Tibial artery (tissue), 4 donors: ENCODE measurements at regions not wholly inside any gene's neighbourhood (a gene's known extent, or its start where the extent isn't known, plus 50 kb on each side); places are given as distances from the start of the nearest gene placed in this dataset.
"Not testable (repeated sequence)": the region's sequence is repeated elsewhere in the genome, so short reads cannot be mapped to it uniquely, and the experiment has no call there.

Experiments
- DNase-seq, 2 donors: peaks; one replicate each; pipeline ENCODE4 v3.0.0-alpha.2; 2019
- H3K27ac ChIP-seq, 2 donors: fragments of 200-600 bp; sonication (generic) in 1 of 2; 1 replicate in 1 of 2; 2 replicates in 1 of 2; pipeline ENCODE4 v1.5.1; 2018 to 2019; ENCODE audit warnings: mild to moderate bottlenecking in 1 of 2
- H3K27me3 ChIP-seq, 2 donors: fragments of 200-600 bp; sonication (generic) in 1 of 2; one replicate each; pipeline versions ENCODE4 v1.5.1 to v1.6.0; 2016 to 2019
- H3K36me3 ChIP-seq, 3 donors: fragments of 200-600 bp; sonication (generic) in 2 of 3; one replicate each; pipeline ENCODE4 v1.5.1; 2016 to 2019; ENCODE audit warnings: mild to moderate bottlenecking in 2 of 3
- H3K4me1 ChIP-seq, 4 donors: fragments of 200-600 bp; sonication (generic) in 2 of 4; 1 replicate in 3 of 4; 2 replicates in 1 of 4; pipeline ENCODE4 v1.5.1; 2016 to 2019
- H3K4me3 ChIP-seq, 2 donors: fragments of 200-600 bp; sonication (generic) in 1 of 2; 1 replicate in 1 of 2; 2 replicates in 1 of 2; pipeline ENCODE4 v1.5.1; 2018 to 2019; ENCODE audit warnings: mild to moderate bottlenecking in 2 of 2
- H3K9me3 ChIP-seq, 3 donors: fragments of 200-600 bp; sonication (generic) in 1 of 3; one replicate each; pipeline ENCODE4 v1.5.1; 2016 to 2019
- intact Hi-C: fragments of 100-400 bp; cut with DNase I; formaldehyde crosslinking; loops from one replicate; pipeline ENCODE4 v1.15.0; 2023; ENCODE audit warnings: low total_unique reads
- TF ChIP-seq, protein P1 (sequence below), 2 experiments: fragments of 200-600 bp in 1 of 2; fragments of 450-650 bp in 1 of 2; IDR thresholded peaks; one replicate each; pipeline ENCODE4 v1.5.1; 2017 to 2019; ENCODE audit warnings: antibody characterized with exemption in 2 of 2, mild to moderate bottlenecking in 1 of 2, moderate library complexity in 1 of 2

DNA sequence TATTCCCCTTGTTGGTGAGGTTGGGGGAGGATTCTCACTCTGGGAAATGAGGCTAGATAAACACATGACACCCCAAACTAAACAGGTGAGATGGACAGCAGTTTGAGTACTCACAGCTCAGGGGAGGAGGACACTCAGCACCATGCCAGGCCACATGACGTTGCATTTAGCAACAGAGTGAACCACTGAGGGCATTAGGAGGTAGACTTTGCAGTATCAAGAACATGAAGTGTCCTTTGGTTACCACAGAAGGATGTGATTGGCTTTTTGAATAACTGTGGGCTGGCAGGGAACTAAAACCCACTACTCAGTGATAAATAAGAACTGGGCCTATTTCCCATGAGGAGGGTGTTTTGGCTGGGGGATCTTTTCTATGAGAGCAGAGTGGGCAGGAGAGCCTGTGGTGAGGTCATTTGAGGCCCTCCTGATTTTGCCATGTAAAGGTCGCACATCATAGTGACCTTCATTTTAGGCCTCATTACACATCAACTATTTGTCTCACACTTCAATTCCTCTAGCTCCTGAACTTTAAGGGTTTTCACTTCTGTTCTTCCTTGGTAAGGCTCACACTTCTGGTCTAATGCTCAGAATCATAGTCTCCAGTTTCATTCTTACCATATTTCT, 89.8 kb upstream of the PRKD1 start:
- Histone ChIP-seq H3K27ac (no peak overlapping the region), H3K4me3 (no peak overlapping the region), H3K4me1 (no peaks in the 10 kb centered on the region), H3K36me3 (no peaks in the 10 kb centered on the region), H3K9me3 (no peaks in the 10 kb centered on the region), H3K27me3 (no peaks in the 10 kb centered on the region)
- no peak for DNase-seq
- TF ChIP-seq, protein P1, sequence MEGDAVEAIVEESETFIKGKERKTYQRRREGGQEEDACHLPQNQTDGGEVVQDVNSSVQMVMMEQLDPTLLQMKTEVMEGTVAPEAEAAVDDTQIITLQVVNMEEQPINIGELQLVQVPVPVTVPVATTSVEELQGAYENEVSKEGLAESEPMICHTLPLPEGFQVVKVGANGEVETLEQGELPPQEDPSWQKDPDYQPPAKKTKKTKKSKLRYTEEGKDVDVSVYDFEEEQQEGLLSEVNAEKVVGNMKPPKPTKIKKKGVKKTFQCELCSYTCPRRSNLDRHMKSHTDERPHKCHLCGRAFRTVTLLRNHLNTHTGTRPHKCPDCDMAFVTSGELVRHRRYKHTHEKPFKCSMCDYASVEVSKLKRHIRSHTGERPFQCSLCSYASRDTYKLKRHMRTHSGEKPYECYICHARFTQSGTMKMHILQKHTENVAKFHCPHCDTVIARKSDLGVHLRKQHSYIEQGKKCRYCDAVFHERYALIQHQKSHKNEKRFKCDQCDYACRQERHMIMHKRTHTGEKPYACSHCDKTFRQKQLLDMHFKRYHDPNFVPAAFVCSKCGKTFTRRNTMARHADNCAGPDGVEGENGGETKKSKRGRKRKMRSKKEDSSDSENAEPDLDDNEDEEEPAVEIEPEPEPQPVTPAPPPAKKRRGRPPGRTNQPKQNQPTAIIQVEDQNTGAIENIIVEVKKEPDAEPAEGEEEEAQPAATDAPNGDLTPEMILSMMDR (IDR thresholded peaks at IDR 0.05): no peak
- intact Hi-C loops: no loop called here

DNA sequence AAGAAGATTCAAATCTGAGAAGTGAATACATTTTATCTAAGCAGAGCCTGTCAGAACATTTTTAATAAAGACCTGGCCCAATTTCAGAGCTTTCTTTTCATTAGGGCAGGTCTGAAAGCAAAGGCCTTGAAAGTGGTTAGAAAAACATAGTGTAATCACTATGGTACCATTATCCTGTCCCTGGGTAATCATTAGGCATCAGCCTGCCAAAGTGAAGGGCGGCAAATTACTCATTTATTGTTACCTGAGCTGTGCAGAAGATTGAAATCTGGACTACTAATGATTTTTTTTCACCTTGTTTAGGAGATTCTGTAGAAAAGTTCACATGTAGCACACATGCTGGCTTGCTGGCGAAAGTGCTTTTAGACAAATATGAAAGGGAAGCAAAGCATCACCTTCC, 92.6 kb upstream of the PRKD1 start:
- Histone ChIP-seq H3K27me3 (no peaks in the 10 kb centered on the region), H3K4me3 (no peak overlapping the region), H3K36me3 (no peaks in the 10 kb centered on the region), H3K4me1 (no peaks in the 10 kb centered on the region), H3K9me3 (no peaks in the 10 kb centered on the region), H3K27ac (no peak overlapping the region)
- TF ChIP-seq, protein P1 (IDR thresholded peaks at IDR 0.05): no peak
- DNase-seq: no peak
- intact Hi-C loops: no loop called here

DNA sequence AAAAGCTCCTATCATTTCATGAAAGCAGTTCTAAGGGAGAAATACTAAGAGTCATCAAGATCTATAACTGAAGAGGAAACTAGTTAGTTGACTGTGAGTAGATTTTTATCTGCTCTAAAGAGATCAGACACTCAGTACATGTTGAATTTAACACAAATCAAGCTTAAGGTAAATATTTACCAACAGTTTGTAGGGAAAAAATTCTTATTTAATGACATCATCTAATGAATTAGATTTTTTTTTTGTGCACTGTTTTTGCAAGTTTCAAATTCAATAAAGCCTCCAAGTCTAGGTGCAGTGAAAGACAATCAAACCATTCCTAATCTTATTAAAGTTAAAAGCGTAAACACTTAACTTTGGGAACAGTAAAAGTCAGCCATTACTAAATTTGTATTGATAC, 93.0 kb upstream of the PRKD1 start:
- no peak overlapping the region for H3K4me3 ChIP-seq
- intact Hi-C loops: no loop called here
- TF ChIP-seq, protein P1 (IDR thresholded peaks at IDR 0.05): no peak
- no peaks in the 10 kb centered on the region for H3K4me1 ChIP-seq
- DNase-seq: no peak
- H3K9me3 ChIP-seq: no peaks in the 10 kb centered on the region
- no peak overlapping the region for H3K27ac ChIP-seq
- no peaks in the 10 kb centered on the region for H3K36me3 ChIP-seq
- H3K27me3 ChIP-seq: no peaks in the 10 kb centered on the region

DNA sequence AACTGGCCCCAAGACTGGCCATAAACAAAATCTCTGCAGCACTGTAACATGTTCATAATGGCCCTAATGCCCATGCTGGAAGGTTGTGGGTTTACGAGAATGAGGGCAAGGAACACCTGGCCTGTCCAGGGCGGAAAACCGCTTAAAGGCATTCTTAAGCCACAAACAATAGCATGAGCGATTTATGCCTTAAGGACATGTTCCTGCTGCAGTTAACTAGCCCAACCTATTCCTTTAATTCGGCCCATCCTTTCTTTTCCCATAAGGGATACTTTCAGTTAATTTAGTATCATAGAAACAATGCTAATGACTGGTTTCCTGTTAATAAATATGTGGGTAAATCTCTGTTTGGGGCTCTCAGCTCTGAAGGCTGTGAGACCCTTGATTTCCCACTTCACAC, 95.7 kb upstream of the PRKD1 start:
- intact Hi-C loops, H3K27me3 ChIP-seq, H3K27ac ChIP-seq, DNase-seq, H3K9me3 ChIP-seq, H3K4me3 ChIP-seq, H3K36me3 ChIP-seq, H3K4me1 ChIP-seq: not testable (repeated sequence)

DNA sequence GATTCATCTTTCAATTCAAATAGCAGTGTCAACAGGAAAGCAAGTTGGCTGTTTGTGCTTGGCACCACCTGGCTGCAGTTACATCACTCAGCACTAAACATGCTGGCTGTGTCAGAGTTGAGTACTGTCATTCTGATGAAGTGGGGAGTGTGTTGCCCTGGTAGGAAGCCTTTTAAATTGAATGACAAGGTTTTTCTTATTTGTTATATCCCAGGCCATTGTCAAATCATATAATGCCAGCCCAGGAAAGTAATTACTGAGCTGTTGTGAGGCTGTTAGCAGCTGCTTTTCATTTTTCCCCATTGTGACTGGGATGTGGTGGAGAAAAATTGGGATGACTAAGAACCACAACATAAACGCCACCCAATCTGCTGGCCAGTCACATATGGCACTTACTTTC, 106.5 kb upstream of the PRKD1 start:
- peaks cover 0 to 7% (median 7%) of the 10 kb centered on the region in 3 donors for H3K9me3 ChIP-seq
- no peak for DNase-seq
- TF ChIP-seq, protein P1 (IDR thresholded peaks at IDR 0.05): no peak
- no peak overlapping the region for H3K27ac ChIP-seq
- H3K4me1 ChIP-seq: no peaks in the 10 kb centered on the region
- no peaks in the 10 kb centered on the region for H3K36me3 ChIP-seq
- H3K4me3 ChIP-seq: no peak overlapping the region
- intact Hi-C loops: no loop called here
- H3K27me3 ChIP-seq: no peaks in the 10 kb centered on the region

DNA sequence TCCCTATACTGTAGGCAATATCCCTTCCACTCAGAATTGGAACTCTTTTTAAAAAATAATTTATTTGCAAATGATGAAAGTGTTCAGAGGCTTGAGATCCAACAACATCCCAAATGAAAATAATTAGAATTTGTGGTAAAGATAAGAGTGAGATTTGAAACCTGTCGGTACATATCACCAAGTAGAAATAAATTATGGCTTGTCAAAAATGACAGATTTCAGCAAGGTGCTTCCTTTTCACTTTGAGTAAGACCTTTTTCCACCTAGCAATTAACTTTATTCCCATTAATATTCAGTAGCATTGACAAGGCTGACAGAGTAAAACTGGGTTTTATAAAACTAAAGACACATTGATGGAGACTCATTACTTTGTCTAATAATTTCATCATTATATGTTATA, 107.7 kb upstream of the PRKD1 start:
- no peak overlapping the region for H3K27ac ChIP-seq
- TF ChIP-seq, protein P1 (IDR thresholded peaks at IDR 0.05): no peak
- no peaks in the 10 kb centered on the region for H3K36me3 ChIP-seq
- intact Hi-C loops: no loop called here
- H3K9me3 ChIP-seq: peaks cover 0 to 7% (median 7%) of the 10 kb centered on the region in 3 donors
- no peaks in the 10 kb centered on the region for H3K4me1 ChIP-seq
- H3K27me3 ChIP-seq: no peaks in the 10 kb centered on the region
- no peak overlapping the region for H3K4me3 ChIP-seq
- DNase-seq: no peak
